CD14-positive monocyte (primary cell): ENCODE measurements at regions not wholly inside any gene's neighbourhood (a gene's known extent, or its start where the extent isn't known, plus 50 kb on each side); places are given as distances from the start of the nearest gene placed in this dataset.

ENCODE experiments used
- DNase-seq, 3 donors: peaks; one replicate each; pipeline ENCODE4 v3.0.0-alpha.2; 2011 to 2022
- H2AFZ ChIP-seq: 2 replicates; pipeline ENCODE4 v1.6.0; 2012; ENCODE audit warnings: mild to moderate bottlenecking, low read depth, low read length, inconsistent platforms; ENCODE audit not compliant: insufficient read depth, poor library complexity, severe bottlenecking
- H3K27ac ChIP-seq, 2 donors: 1 replicate in 1 of 2; 2 replicates in 1 of 2; pipeline ENCODE4 v1.5.1; 2012 to 2013; ENCODE audit warnings: low read length in 2 of 2, control low read depth in 1 of 2, inconsistent platforms in 1 of 2, low read depth in 1 of 2, mild to moderate bottlenecking in 1 of 2
- H3K27me3 ChIP-seq, 2 donors: one replicate each; pipeline versions ENCODE4 v1.6.0 to v1.6.1; 2011 to 2013; ENCODE audit warnings: low read length in 2 of 2; ENCODE audit not compliant: control insufficient read depth in 2 of 2, insufficient read depth in 2 of 2
- H3K36me3 ChIP-seq, 2 donors: replicated peaks in 1 of 2; 1 replicate in 1 of 2; 2 replicates in 1 of 2; pipeline versions ENCODE4 v1.5.1 to v1.6.1; 2012 to 2013; ENCODE audit warnings: low read length in 2 of 2, control low read depth in 1 of 2, inconsistent platforms in 1 of 2, mild to moderate bottlenecking in 1 of 2; ENCODE audit not compliant: insufficient read depth in 2 of 2, control insufficient read depth in 1 of 2
- H3K4me1 ChIP-seq, 2 donors: 1 replicate in 1 of 2; 2 replicates in 1 of 2; pipeline versions ENCODE4 v1.5.1 to v1.6.1; 2012 to 2013; ENCODE audit warnings: low read length in 2 of 2, control low read depth in 1 of 2, inconsistent platforms in 1 of 2, mild to moderate bottlenecking in 1 of 2, moderate library complexity in 1 of 2; ENCODE audit not compliant: insufficient read depth in 2 of 2, control insufficient read depth in 1 of 2
- H3K4me2 ChIP-seq: replicated peaks from 2 replicates; pipeline ENCODE3; 2012; ENCODE audit warnings: low read length, moderate library complexity, mild to moderate bottlenecking; ENCODE audit not compliant: poor library complexity, severe bottlenecking; ENCODE audit errors: extremely low read depth
- H3K4me3 ChIP-seq, 3 experiments: fragments of 200-600 bp in 1 of 3; sonication (generic) in 1 of 3; replicated peaks in 1 of 3; 1 replicate in 2 of 3; 2 replicates in 1 of 3; pipeline ENCODE4 v1.5.1; 2011 to 2013; ENCODE audit warnings: low read length in 3 of 3, mild to moderate bottlenecking in 3 of 3, control low read depth in 2 of 3, low read depth in 2 of 3, inconsistent platforms in 1 of 3, moderate library complexity in 1 of 3
- H3K79me2 ChIP-seq: 2 replicates; pipeline ENCODE4 v1.6.0; 2012; ENCODE audit warnings: mild to moderate bottlenecking, control low read depth, inconsistent platforms, low read length, moderate library complexity; ENCODE audit not compliant: insufficient read depth
- H3K9ac ChIP-seq: 2 replicates; pipeline ENCODE4 v1.6.0; 2017; ENCODE audit warnings: low read length, mild to moderate bottlenecking; ENCODE audit not compliant: insufficient read depth, poor library complexity, severe bottlenecking
- H3K9me3 ChIP-seq, 2 donors: replicated peaks in 1 of 2; 1 replicate in 1 of 2; 2 replicates in 1 of 2; pipeline versions ENCODE4 v1.5.1 to v1.6.1; 2012 to 2013; ENCODE audit warnings: low read length in 2 of 2, control low read depth in 1 of 2; ENCODE audit not compliant: control insufficient read depth in 1 of 2, insufficient read depth in 1 of 2
- H4K20me1 ChIP-seq: 2 replicates; pipeline ENCODE4 v1.6.0; 2012; ENCODE audit warnings: mild to moderate bottlenecking, low read length, control low read depth, moderate library complexity; ENCODE audit not compliant: insufficient read depth
- H3K27ac Mint-ChIP-seq, 7 donors: one replicate each; pipeline ENCODE4 v1.8.0; 2020; ENCODE audit warnings: mild to moderate bottlenecking in 7 of 7, mixed read lengths in 7 of 7, moderate library complexity in 6 of 7, inconsistent platforms in 2 of 7
- H3K27me3 Mint-ChIP-seq, 3 donors: one replicate each; pipeline ENCODE4 v1.8.0; 2021 to 2022; ENCODE audit warnings: low read depth in 3 of 3, mild to moderate bottlenecking in 3 of 3, mixed read lengths in 3 of 3, moderate library complexity in 3 of 3, inconsistent platforms in 1 of 3
- H3K36me3 Mint-ChIP-seq, 2 donors: one replicate each; pipeline ENCODE4 v1.8.0; 2020; ENCODE audit warnings: mixed read lengths in 2 of 2, inconsistent platforms in 1 of 2, mild to moderate bottlenecking in 1 of 2
- H3K4me1 Mint-ChIP-seq: one replicate; pipeline ENCODE4 v1.8.0; 2020; ENCODE audit warnings: mild to moderate bottlenecking, mixed read lengths
- H3K4me3 Mint-ChIP-seq, 2 donors: one replicate each; pipeline ENCODE4 v1.8.0; 2020; ENCODE audit warnings: mild to moderate bottlenecking in 2 of 2, mixed read lengths in 2 of 2, moderate library complexity in 1 of 2
- H3K9me3 Mint-ChIP-seq, 7 donors: one replicate each; pipeline ENCODE4 v1.8.0; 2020 to 2022; ENCODE audit warnings: mixed read lengths in 7 of 7, mild to moderate bottlenecking in 6 of 7, moderate library complexity in 6 of 7, inconsistent platforms in 2 of 7
- CTCF ChIP-seq: fragments of 200-600 bp; IDR thresholded peaks from one replicate; pipeline ENCODE4 v1.8.0; 2022; ENCODE audit warnings: antibody characterized with exemption, mild to moderate bottlenecking
- intact Hi-C, 2 donors: fragments of 100-400 bp; cut with micrococcal nuclease; formaldehyde crosslinking; loops; one replicate each; pipeline versions ENCODE4 v1.15.0 to v1.15.1; 2023

- no peaks in the 10 kb centered on the region for H4K20me1 ChIP-seq
- no peak overlapping the region for H3K4me2 ChIP-seq
- no peak overlapping the region for H3K4me3 ChIP-seq
- intact Hi-C loops = no loop called here
- Mint-ChIP-seq H3K27me3 (peaks cover 0 to 1% (median 0%) of the 10 kb centered on the region in 3 donors), H3K4me3 (no peak overlapping the region), H3K36me3 (no peaks in the 10 kb centered on the region), H3K27ac (no peak overlapping the region), H3K9me3 (peaks cover 0 to 4% (median 0%) of the 10 kb centered on the region in 7 donors), H3K4me1 (no peaks in the 10 kb centered on the region)
- H2AFZ ChIP-seq = no peak overlapping the region
- no peak overlapping the region for H3K27ac ChIP-seq
- H3K4me1 ChIP-seq = no peaks in the 10 kb centered on the region
- H3K79me2 ChIP-seq = no peaks in the 10 kb centered on the region
- no peak overlapping the region for H3K9ac ChIP-seq
- no peaks in the 10 kb centered on the region for H3K9me3 ChIP-seq
- H3K36me3 ChIP-seq = no peaks in the 10 kb centered on the region
- no peak for DNase-seq
- TF ChIP-seq CTCF = no peak
- H3K27me3 ChIP-seq = no peaks in the 10 kb centered on the region
Observed at GRCh38 chr14:87628129-87628528, 364.9 kb downstream of the GALC start.

GRCh38 chr14:87626266-87626665 is 366.7 kb downstream of the GALC start:
- Mint-ChIP-seq H3K4me1 (no peaks in the 10 kb centered on the region), H3K27ac (no peak overlapping the region), H3K27me3 (peaks cover 0 to 1% (median 0%) of the 10 kb centered on the region in 3 donors), H3K4me3 (no peak overlapping the region), H3K36me3 (no peaks in the 10 kb centered on the region), H3K9me3 (peaks cover 2 to 18% (median 9%) of the 10 kb centered on the region in 7 donors)
- Histone ChIP-seq H3K79me2 (no peaks in the 10 kb centered on the region), H3K9me3 (peaks cover 9 to 12% of the 10 kb centered on the region in 2 donors), H3K4me3 (no peak overlapping the region), H3K27ac (no peak overlapping the region), H3K4me1 (no peaks in the 10 kb centered on the region), H4K20me1 (no peaks in the 10 kb centered on the region), H3K36me3 (no peaks in the 10 kb centered on the region), H3K27me3 (no peaks in the 10 kb centered on the region), H3K9ac (no peak overlapping the region), H3K4me2 (no peak overlapping the region), H2AFZ (no peak overlapping the region)
- TF ChIP-seq CTCF = no peak
- intact Hi-C loops = no loop called here
- DNase-seq = no peak
